NCI-H345 treated with DMSO at 0.1 percent for 48 hours (cell line): ENCODE measurements at regions not wholly inside any gene's neighbourhood (a gene's known extent, or its start where the extent isn't known, plus 50 kb on each side); places are given as distances from the start of the nearest gene placed in this dataset.

Experiments used
- DNase-seq: peaks from one replicate; lab custom pipeline; 2025; ENCODE audit not compliant: unreplicated experiment; lab: John Stamatoyannopoulos, UW

DNA sequence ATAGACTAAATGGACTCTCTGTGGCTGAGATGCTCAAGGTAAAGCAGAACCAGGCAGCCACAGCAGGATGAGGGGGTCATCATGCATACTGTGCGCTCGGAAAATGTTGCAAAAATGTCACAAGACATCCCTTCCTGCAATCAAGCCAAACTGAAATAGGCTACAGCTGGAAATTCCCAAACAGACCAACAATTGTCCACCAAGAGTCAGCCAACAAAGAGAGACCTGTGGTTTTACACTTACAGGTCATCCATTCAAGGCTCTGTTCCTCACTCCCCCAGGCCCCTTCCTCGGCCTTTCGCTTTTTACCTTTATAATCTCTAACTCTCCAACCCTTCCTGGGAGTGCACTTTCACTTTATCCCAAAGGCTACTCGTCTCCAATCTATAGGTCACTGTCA, 1066.9 kb downstream of the TSN start:
- DNase-seq = no peak

DNA sequence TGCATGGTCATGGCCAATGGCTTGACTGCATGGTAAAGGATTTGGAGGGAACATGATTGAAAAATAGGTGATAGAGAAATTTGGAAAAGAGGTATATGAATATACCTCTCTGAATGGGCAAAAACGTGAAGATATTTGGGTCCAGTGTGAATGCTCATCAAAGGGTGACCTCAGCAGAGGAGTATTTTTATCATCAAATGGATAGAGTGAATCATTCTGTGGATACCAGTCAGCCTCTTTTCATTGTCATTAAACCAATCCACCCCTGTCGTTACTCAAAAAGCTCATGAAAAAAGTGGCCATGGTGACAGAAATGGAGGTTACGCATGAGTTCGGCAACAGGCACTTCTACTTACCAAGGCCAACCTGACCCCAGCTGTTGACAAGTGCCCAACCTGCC, 1074.7 kb downstream of the TSN start:
- DNase-seq = no peak

DNA sequence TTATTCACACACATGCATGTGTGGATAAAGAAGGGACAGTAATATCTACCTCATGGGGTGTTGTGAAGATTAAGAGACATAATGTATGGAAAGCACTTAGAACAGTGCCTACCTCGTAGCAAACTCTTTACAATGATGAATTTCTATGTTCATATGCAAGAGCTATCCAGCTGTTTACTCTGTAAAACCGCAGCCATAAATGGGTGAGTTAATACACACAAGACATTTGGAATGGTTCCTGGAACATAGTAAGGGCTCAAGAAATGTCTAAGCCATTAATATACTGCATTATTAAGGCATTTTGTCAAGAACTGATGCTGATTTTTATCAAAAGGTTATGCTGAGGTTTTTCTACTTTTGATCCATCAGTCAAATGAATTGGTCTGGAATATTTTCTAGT, 1076.2 kb downstream of the TSN start:
- DNase-seq = no peak

DNA sequence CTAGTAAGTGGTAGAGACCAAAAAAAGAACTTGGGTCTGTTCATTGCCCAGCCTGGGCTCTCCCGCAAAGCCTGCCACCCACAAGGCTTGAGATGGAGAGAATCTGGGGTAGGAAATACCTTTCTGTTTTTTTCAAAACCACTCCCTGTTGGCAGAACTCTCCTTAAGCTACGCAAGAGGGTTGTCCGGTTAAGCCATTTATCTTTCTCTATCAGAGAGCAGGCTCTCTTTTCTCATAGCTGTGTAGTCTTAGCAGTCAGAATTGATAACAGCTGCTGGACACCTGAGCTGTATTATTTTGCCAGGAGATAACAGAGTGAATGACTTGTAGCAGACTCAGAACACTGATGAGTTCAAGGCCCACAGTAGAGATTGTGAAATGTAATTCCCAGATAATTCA, 1088.1 kb downstream of the TSN start:
- DNase-seq = no peak

DNA sequence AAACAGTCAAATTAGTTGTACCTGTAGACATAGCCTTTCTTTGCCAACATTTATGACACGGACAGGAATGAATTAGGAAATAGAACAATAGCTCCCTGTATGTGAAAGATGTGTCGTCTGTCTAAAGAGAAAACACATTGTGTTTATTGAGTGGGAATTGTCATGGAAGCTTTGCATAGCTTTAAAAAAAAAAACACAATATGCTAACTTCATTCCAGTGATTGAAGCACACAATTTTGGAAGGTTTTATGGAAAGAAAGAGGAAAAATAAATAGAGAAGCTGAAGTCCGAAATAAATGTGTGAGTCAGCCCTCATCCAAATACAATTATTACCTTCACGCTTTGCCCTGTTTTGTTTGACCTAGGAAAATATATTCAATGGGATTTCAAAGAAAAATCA, 1095.7 kb downstream of the TSN start:
- DNase-seq = no peak

DNA sequence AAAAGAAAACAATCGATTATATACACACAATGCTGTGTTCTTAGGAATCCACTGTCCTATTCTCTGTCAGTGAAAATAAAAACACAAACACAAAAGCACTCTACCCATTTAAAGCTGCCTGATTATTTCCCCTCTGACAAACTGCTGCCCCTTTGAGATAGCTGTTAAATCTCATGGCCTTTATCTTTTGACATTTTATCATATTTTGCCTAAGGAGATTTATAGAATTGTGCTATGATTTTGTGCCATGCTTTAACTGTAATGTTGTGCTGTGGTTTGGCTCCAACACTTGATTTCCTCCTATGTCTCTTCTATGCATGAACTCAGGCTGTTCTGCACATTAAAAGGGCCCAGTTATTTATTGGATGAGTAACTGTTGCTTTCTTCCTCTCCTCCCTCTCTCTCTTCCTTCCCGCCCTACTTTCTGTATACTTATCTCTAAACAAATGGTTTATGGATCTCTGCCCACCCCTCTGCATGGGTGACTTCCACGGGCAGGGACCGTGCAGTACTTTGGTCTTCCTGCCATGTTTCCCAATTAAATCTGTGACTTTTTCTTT, 1096.6 kb downstream of the TSN start:
- DNase-seq = no peak

DNA sequence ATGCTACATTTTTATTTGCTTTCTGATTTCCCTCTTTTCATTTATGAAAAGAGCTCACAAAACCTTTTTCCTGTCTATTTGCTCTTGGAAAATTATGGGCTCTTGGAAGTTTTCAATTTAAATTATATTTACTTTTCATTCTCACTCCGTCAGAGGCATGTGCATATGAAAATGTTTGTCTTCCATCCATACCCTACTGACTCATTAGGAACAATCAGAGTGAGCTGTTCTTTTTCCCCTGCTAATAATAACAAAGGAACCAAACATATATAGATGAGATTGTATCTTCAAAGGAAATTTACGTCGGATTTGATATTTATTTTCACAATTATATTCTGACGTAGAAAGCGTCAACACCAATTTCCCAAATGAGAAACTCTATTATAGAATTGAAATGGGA, 1101.2 kb downstream of the TSN start:
- no peak for DNase-seq

DNA sequence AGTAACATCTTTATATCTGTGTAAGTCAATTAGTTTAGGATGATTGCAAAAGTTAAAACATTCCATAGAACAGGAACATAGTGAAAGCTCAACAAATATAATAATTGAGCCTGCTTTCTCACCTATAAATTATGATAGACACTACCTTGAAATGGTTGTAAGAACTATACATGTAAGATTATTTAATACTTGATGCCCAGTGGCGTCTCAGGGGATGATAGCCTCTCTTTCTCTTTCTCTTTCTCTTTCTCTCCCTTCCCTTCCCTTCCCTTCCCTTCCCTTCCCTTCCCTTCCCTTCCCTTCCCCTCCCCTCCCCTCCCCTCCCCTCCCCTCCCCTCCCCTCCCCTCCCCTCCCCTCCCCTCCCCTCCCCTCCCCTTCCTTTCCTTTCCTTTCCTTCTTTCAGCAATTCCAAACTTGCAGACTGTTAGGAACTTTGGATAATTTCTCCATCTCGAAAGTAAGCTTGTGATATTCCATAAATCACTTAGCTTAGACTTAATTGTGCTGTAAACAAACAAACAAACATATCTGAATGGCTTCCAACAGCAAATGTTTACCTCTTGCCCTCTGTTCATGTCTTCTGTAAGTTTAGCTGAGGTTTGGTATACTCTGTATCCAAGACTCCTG, 1102.7 kb downstream of the TSN start:
- DNase-seq = no peak

DNA sequence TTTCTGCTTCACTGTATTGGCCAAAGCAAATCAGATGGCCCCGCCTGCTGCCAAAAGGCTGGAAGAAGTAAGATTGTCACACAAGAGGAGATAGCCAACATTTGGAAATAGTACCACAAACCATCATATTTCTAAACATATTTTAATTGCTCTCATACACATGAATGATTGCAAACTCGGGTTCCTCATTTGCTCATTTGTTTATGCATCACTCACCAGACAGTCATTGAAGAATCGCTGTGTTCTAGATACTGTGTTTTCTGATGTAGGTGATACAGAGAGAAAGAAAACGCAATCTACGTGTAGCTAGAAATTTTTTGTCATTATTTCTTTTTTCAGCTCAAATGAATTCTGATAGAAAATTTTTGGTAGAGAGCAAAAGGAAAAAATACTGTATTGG, 1103.4 kb downstream of the TSN start:
- no peak for DNase-seq

DNA sequence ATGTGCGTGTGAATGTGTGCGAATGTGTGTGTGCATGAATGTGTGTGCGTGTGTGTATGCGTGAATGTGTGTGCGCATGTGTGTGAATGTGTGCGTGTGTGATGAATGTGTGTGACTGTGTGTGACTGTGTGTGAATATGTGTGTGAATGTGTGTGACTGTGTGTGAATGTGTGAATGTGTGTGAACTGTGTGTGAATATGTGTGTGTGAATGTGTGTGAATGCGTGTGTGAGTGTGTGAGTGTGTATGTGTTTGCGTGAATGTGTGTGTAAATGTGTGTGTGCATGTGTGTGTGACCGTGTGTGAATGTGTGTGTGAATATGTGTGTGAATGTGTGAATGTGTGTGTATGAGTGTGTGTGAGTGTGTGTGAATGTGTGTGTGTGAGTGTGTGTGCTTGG, 1103.8 kb downstream of the TSN start:
- no peak for DNase-seq

DNA sequence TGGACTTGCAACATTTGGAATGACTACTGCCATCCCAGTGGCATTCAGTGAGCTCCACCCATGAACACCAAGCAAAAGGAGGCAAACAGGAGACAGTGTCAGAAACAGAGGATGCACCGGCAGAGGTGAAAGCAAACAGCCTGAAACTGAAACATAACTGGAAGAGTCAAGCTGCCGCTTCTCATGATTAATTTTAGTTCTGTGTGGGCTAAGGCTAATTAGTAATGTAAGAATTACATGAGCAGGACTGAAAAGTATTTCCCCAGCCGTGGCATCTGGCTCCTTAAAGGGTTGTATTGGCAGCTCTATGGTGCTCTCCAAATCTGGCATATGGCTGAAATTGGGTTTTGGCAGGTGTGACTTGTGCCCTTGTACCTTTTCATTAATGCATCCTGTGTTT, 1108.1 kb downstream of the TSN start:
- no peak for DNase-seq

DNA sequence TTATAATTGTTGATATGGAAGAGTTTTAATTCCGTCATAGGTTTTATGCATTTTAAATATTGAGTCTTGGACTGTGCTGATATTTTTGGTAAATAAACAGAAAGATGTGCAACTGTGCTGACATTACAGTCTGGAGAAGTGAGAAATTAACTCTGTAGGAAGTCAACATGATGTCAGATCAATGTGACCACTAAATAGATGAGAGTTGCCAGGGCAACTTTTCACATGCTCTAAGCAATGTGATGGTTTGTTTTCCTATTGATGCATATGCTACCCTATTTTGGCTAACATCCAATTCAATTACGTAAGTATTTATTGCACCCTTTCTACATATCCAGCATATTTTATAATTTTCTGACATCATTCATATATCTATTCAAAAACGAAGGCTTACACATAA, 1109.3 kb downstream of the TSN start:
- DNase-seq = no peak

DNA sequence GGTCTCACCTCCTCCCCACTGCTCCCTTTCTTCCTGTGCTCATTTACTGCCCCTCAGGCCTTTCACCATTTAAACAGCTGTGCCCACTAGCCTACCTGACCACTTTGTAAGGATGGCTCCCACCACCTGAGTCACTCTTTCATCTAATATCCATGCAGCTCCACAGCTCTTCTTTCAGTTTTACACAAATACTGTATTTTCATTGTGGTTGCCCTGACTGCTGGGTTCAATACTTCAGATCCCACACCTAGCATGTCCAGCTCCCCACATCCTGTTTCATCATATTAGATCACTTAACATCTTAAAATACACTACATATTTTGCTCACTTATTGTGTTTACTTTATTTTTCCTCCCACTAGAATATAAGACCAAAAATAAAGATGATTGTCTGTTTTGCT, 1110.6 kb downstream of the TSN start:
- no peak for DNase-seq

DNA sequence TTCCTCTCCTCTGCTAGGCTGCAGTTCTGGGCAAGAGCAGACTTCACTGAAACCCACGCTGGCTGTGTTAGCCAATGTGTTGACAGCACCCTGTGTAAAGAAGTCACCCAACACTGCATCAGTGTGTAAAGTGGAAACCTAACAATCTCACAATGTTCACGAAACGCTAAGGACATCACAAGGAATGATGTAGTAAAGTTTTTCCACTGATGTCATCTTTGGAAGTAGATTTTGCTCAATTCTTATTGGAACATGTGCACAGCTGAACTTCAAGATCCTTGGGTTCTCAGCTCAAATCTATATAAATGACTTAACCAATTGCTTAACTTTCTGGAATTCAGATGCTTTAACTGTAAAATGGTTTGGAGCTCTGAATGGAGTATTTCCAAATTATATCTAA, 1112.5 kb downstream of the TSN start:
- no peak for DNase-seq

DNA sequence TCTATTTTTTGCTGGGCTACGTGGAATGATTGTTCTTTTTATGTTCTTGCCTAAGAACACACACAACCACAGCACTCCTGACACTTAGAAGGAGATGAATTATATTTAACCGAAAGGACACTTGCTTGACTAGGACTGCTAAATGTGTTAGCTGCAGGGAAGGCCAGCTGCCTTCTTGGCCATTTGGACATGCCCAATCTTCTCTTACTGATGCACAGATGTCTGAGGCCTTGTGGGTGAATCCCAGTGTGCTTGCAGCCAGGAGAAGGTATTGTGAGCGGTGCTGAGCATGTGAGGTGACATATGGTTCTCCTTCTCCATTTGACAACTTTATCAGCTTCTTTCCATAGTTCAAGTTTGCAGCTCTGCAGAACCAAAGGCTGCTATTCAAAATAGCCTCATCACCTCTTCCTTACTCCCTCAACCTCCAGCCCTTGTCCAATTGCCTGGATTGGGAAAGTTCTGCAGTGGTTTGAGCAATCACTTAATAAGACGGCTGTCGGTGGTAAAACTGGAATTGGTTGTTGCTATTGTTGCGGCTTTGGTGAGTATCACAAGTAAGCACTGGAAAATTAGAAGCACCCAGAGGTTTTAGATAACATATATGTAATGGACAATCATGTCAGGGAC, 1113.3 kb downstream of the TSN start:
- DNase-seq = no peak

DNA sequence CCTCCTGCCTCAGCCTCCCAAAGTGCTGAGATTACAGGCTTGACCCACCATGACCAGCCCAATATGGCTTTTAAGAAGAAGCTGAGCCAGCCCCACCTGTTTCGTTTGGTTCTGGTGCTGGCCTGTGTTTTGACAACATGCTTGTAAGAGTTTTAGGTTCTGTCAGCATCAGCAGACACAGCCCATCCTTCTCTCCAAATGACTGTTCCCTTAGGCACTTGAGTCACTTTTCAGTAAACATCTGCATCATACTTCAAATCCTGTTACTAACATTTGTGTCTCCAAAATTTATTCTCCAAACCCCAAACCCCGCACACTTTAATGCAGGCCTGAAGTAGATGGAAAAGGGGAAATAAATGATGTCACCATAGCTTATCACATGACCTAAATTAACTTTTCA, 1118.5 kb downstream of the TSN start:
- no peak for DNase-seq

DNA sequence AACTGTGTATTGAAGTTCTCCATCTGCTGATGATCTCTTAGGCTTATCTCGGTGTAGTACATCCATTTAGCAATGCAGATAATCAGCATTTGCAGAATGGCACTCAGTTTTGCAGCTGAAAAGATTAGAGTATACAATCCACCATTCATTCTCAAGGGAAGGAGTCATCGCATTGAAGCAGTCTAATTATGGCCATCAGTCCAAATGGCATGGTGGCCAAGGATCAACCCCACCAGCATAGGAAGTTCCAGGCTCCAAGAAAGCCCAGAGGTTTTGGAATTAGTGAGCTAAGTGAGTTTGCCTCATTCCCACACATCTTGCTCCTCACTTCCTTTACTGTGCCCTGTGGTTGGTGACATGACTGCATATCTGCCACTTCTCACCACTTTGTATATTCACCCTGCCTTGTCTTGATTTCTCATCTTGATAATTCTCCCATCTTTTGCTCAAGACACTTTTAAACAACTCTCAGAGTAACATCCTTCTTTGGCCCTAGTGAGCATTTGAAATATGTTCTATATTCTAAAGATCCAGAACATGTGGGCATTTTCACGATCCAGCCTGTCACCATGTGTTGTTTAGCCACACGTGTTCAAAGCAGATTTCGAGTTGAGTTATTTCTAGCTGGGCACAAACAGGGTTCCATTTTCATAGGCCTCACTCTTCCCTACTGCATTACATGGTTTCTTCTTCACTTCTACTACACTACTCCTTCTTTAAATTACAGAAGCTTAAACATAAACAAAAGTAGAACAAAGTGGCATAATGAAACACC, 1119.8 kb downstream of the TSN start:
- DNase-seq = no peak

DNA sequence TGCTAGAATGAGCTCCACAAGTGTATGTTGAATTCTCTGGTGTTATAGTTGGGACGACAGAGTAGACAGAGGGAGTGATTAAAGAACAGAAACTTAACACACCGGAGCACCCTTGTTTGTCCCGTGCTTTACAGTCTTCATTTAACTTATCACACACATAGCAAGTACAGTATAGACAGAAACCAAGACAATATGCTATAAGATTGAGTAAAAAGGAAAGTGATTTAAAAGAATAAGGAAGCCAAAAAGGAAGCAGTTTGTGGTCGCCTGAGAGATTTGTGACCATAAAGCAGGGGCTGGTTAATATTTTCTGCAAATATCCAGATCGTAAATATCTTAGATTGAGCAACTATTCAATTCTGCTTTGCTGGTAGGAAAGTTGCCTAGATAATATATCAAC, 1128.4 kb downstream of the TSN start:
- no peak for DNase-seq

DNA sequence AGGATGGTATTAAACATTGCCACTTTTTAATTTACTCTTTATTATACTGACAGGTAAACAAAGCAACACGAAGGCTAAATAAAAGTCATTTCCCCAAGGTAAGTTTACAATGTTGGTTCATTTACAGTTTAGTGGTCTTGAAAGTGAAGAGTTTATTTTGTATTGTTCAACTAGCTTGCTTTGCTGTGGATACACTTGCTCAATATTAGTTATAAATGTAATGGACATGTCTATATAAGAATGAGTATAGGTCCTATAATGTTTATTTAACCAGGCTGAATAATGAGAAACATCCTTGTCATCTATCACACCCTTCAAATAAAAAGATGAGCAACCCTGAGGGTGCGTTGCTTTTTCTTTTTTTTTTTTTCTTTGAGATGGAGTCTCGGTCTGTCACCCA, 1129.4 kb downstream of the TSN start:
- DNase-seq = no peak

DNA sequence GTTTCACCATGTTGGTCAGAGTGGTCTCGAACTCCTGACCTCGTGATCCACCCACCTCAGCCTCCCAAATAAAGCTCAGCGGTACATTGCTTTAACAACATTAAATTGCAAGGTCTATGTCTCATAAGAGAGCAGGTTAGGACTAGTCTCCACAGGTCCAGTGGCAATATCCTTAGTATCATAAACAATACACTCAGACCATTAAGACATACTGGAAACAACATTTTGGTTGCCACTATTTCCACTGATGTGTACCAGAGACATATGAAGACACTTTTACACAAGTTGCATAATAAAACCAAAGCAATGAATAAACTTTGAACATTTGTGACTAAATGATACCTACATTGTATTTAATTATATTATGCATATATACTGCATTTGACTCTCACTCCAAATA, 1130.0 kb downstream of the TSN start:
- no peak for DNase-seq

DNA sequence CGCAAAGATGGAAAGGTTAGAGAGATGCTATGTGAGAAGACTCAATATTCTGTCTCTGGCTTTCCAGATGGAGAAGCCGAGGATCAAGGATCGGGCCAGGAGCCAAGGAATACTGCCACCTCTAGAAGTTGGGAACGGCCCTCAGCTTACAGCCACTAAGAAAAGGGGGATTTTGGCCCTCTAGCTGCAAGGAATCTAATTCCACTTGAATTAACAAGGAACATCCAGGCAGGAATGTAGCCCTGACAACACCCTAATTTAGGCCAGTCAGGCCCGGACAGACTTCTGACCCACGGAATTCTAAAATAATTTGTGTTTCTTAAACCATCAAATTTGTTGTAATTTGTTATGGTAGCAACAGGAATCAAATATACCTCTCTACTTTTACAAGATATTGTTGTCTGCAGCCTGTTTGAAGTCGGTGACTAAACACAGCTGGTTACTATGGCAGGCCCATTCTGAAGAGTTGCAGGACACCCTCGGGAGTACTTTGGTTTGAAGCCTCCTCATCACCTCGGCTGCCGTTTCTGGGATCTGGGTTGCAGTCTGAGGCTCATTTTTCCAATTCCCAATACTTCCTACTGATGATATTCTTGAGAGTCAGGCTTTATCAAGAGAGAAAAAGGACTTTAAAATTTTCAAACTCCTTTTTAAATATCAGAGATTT, 1131.2 kb downstream of the TSN start:
- no peak for DNase-seq

DNA sequence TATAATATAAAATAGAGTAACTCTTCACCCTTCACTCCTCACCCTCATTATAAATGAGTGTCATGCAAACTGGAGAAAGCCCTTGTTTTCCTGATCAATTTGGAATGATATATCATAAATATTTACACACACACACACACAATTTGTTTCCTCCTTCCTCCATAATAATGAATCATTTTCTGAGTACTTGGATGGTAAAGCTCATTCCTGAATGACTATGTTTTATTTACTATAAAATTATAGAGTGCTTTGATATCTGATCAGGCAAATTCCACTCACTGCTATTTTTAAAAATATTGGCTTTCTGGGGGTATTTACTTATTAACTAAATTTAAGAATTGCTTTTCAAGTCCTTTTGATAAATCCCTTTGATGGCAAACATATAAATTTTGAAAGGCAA, 1125.5 kb upstream of the CNTNAP5 start:
- no peak for DNase-seq
